ENCODE measurements at regions not wholly inside any gene's neighbourhood (a gene's known extent, or its start where the extent isn't known, plus 50 kb on each side); places are given as distances from the start of the nearest gene placed in this dataset.

DNA sequence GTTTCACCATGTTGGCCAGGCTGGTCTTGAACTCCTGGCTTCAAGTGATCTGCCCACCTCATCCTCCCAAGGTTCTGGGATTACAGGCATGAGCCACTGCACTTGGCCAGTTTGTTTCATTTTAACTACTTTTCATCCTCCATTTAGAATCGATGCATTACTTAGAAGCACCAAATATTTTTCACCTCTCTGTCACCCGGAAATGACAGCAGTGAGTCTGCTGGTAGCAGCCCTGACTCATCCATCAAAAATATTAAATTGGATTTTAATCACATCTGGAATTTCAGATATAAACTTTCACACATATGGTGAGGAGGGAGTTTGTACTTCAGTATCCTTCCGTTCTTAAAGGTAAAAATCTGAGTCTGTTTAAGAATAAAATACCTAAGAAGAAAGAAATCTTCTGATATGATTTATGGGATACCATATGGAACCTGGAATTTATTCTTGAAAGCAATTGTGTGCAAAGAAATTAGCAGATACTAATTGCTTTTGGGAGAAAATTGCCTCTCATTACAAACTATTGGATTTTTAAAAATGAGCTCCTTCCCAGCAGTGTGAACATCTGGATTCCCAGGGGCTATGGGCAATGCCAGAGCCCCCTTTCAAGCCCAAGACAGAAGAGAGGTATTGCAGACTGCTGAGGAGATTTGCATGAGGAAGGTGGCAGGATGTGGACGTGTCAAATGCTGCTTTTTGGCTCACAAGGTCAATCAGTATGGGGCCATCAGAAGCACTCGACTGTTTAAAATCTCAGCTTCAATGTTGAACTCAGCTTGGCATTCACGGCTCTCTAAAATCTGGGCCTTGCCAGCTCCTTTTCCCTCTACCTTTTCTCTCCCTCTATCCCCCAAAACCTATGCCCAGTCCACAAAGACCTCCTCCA lies 279.5 kb upstream of the SIX2 start:
- no peak for DNase-seq
- no peak overlapping the region for H3K27ac ChIP-seq
- H3K27me3 ChIP-seq (ENCODE audit: insufficient read depth, low read depth, severe bottlenecking) = peaks cover 27% of the 10 kb centered on the region
- H3K36me3 ChIP-seq = no peaks in the 10 kb centered on the region
- no peak overlapping the region for H3K4me3 ChIP-seq (ENCODE audit: low read depth, low read length)
- peaks cover 6% of the 10 kb centered on the region for H3K9me3 ChIP-seq (ENCODE audit: severe bottlenecking)
- TF ChIP-seq, protein P1, sequence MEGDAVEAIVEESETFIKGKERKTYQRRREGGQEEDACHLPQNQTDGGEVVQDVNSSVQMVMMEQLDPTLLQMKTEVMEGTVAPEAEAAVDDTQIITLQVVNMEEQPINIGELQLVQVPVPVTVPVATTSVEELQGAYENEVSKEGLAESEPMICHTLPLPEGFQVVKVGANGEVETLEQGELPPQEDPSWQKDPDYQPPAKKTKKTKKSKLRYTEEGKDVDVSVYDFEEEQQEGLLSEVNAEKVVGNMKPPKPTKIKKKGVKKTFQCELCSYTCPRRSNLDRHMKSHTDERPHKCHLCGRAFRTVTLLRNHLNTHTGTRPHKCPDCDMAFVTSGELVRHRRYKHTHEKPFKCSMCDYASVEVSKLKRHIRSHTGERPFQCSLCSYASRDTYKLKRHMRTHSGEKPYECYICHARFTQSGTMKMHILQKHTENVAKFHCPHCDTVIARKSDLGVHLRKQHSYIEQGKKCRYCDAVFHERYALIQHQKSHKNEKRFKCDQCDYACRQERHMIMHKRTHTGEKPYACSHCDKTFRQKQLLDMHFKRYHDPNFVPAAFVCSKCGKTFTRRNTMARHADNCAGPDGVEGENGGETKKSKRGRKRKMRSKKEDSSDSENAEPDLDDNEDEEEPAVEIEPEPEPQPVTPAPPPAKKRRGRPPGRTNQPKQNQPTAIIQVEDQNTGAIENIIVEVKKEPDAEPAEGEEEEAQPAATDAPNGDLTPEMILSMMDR (IDR thresholded peaks at IDR 0.05; ENCODE audit: low read depth, low read length) = no peak

DNA sequence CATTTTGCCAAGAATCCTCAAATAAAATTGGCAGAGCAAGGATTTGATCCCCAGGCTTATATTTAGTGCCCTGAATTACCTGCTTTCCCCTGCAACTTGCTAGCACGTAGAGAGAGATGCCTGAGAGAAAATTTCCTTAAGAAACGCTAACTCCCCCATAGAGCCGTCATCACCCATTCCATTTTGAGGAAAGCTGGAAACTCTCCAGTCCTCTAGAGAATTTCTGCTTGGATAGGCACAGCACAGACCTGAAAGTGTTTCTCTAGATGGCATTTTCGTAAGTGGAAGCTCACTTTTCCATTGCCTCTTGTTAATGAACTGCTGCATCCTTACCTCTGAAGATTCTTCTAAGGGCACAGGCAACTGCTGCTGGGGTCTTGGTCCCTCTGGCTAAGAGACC lies 277.8 kb upstream of the SIX2 start:
- H3K4me3 ChIP-seq (ENCODE audit: low read depth, low read length) = no peak overlapping the region
- DNase-seq = no peak
- TF ChIP-seq, protein P1 (IDR thresholded peaks at IDR 0.05; ENCODE audit: low read depth, low read length) = no peak
- peaks cover 19% of the 10 kb centered on the region for H3K27me3 ChIP-seq (ENCODE audit: insufficient read depth, low read depth, severe bottlenecking)
- H3K36me3 ChIP-seq = no peaks in the 10 kb centered on the region
- no peak overlapping the region for H3K27ac ChIP-seq
- H3K9me3 ChIP-seq (ENCODE audit: severe bottlenecking) = peaks cover 6% of the 10 kb centered on the region

- Histone ChIP-seq H3K9me3 (ENCODE audit: severe bottlenecking) (peaks cover 6% of the 10 kb centered on the region), H3K4me3 (ENCODE audit: low read depth, low read length) (no peak overlapping the region), H3K27ac (no peak overlapping the region), H3K27me3 (ENCODE audit: insufficient read depth, low read depth, severe bottlenecking) (peaks cover 22% of the 10 kb centered on the region), H3K36me3 (no peaks in the 10 kb centered on the region)
- TF ChIP-seq, protein P1 (IDR thresholded peaks at IDR 0.05; ENCODE audit: low read depth, low read length) = no peak
- DNase-seq = no peak
Observed at GRCh38 chr2:45285771-45286390, 276.6 kb upstream of the SIX2 start.

GRCh38 chr2:45285311-45285710 lies 276.1 kb upstream of the SIX2 start:
- TF ChIP-seq, protein P1 (IDR thresholded peaks at IDR 0.05; ENCODE audit: low read depth, low read length) = no peak
- H3K4me3 ChIP-seq (ENCODE audit: low read depth, low read length) = no peak overlapping the region
- H3K9me3 ChIP-seq (ENCODE audit: severe bottlenecking) = peaks cover 6% of the 10 kb centered on the region
- H3K27ac ChIP-seq = no peak overlapping the region
- peaks cover 21% of the 10 kb centered on the region for H3K27me3 ChIP-seq (ENCODE audit: insufficient read depth, low read depth, severe bottlenecking)
- DNase-seq = no peak
- no peaks in the 10 kb centered on the region for H3K36me3 ChIP-seq

DNA sequence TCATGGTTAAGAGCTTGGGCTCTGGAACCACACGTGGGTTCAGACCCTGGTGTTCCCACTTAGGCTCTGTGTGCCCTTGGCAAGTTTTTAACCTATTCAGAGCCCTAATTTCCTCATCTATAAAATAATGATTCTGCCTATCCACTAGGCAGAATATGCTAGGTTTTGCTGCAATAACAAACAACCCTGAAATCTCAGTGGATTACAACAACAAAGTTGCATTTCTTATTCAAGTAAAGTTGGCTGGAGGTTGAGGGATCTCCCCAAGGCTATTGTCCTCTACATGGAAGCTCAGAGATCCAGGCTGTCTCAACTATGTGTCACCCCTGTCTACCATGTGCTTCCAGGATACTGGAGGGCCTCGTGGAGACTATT lies 275.4 kb upstream of the SIX2 start:
- Histone ChIP-seq H3K27me3 (ENCODE audit: insufficient read depth, low read depth, severe bottlenecking) (peaks cover 20% of the 10 kb centered on the region), H3K27ac (no peak overlapping the region)
- TF ChIP-seq, protein P1 (IDR thresholded peaks at IDR 0.05; ENCODE audit: low read depth, low read length) = no peak

More for the DNA sequence above, 275.4 kb upstream of the SIX2 start:
- Histone ChIP-seq H3K36me3 (no peaks in the 10 kb centered on the region), H3K9me3 (ENCODE audit: severe bottlenecking) (peaks cover 6% of the 10 kb centered on the region), H3K4me3 (ENCODE audit: low read depth, low read length) (no peak overlapping the region)
- DNase-seq = no peak

Measured in WERI-Rb-1 (cell line).